Common myeloid progenitor, CD34-positive (primary cell): ENCODE measurements at regions not wholly inside any gene's neighbourhood (a gene's known extent, or its start where the extent isn't known, plus 50 kb on each side); places are given as distances from the start of the nearest gene placed in this dataset.

ENCODE experiments used
- CTCF ChIA-PET: fragments of 350-600 bp; sonication (Branson Sonifier 250); formaldehyde crosslinking; loops from one replicate; lab custom pipeline; 2021; ENCODE audit warnings: antibody characterized with exemption; lab: Charles Lee
- POLR2A ChIA-PET: fragments of 350-600 bp; sonication (Branson Sonifier 250); formaldehyde crosslinking; loops from one replicate; lab custom pipeline; 2021; ENCODE audit warnings: antibody characterized with exemption; lab: Charles Lee
- DNase-seq, 3 donors: peaks; one replicate each; pipeline versions ENCODE4 v3.0.0 to v3.0.0-alpha.2; 2013
- H3K27ac ChIP-seq, 2 experiments: 1 replicate in 1 of 2; 2 replicates in 1 of 2; pipeline ENCODE4 v1.7.0; 2013; ENCODE audit warnings: inconsistent platforms in 2 of 2, low read length in 2 of 2, mild to moderate bottlenecking in 2 of 2, low read depth in 1 of 2, moderate library complexity in 1 of 2; ENCODE audit not compliant: severe bottlenecking in 2 of 2, insufficient read depth in 1 of 2, poor library complexity in 1 of 2
- H3K27me3 ChIP-seq, 5 experiments: replicated peaks in 2 of 5; 1 replicate in 3 of 5; 2 replicates in 2 of 5; pipeline versions ENCODE4 v1.6.1 to v1.7.0; 2013; ENCODE audit warnings: low read length in 4 of 5, mild to moderate bottlenecking in 2 of 5, moderate library complexity in 2 of 5, inconsistent platforms in 1 of 5; ENCODE audit not compliant: insufficient read depth in 5 of 5, control insufficient read depth in 4 of 5
- H3K36me3 ChIP-seq, 4 experiments: 1 replicate in 2 of 4; 2 replicates in 2 of 4; pipeline versions ENCODE4 v1.6.1 to v1.7.0; 2013; ENCODE audit warnings: low read length in 3 of 4, control low read depth in 1 of 4, mild to moderate bottlenecking in 1 of 4; ENCODE audit not compliant: control insufficient read depth in 4 of 4, insufficient read depth in 4 of 4
- H3K4me1 ChIP-seq, 4 experiments: 1 replicate in 3 of 4; 2 replicates in 1 of 4; pipeline versions ENCODE4 v1.6.1 to v1.7.1; 2013; ENCODE audit warnings: low read length in 3 of 4, mild to moderate bottlenecking in 3 of 4, control low read depth in 1 of 4, inconsistent platforms in 1 of 4, moderate library complexity in 1 of 4; ENCODE audit not compliant: control insufficient read depth in 4 of 4, insufficient read depth in 4 of 4; ENCODE audit errors: control extremely low read depth in 1 of 4
- H3K4me3 ChIP-seq, 7 experiments: 1 replicate in 4 of 7; 2 replicates in 3 of 7; pipeline versions ENCODE4 v1.5.1 to v1.7.0; 2013; ENCODE audit warnings: mild to moderate bottlenecking in 7 of 7, low read length in 6 of 7, moderate library complexity in 6 of 7, inconsistent platforms in 2 of 7, low read depth in 2 of 7, control low read depth in 1 of 7; ENCODE audit not compliant: insufficient read depth in 4 of 7, control insufficient read depth in 1 of 7; ENCODE audit errors: extremely low read depth in 1 of 7
- H3K9me3 ChIP-seq, 5 experiments: 1 replicate in 4 of 5; 2 replicates in 1 of 5; pipeline versions ENCODE4 v1.6.1 to v1.7.1; 2013; ENCODE audit warnings: low read length in 4 of 5, mild to moderate bottlenecking in 2 of 5, inconsistent platforms in 1 of 5, low read depth in 1 of 5, moderate library complexity in 1 of 5; ENCODE audit not compliant: control insufficient read depth in 4 of 5, insufficient read depth in 2 of 5; ENCODE audit errors: control extremely low read depth in 1 of 5
- WGBS: methylation state at CpG from one replicate; pipeline ENCODE4 v1.1.5; 2013; ENCODE audit not compliant: insufficient coverage; 5-methylcytosine and 5-hydroxymethylcytosine counted together

- POLR2A ChIA-PET, result no interaction called here
- Histone ChIP-seq H3K4me1 (no peaks in the 10 kb centered on the region), H3K9me3 (no peaks in the 10 kb centered on the region), H3K27ac (no peak overlapping the region), H3K4me3 (no peak overlapping the region), H3K36me3 (no peaks in the 10 kb centered on the region), H3K27me3 (no peaks in the 10 kb centered on the region)
- 92% methylated on average over 1 of the region's 1 CpG for whole genome bisulfite sequencing
- CTCF ChIA-PET, result no interaction called here
- DNase-seq, result no peak
These were observed 80.6 kb upstream of the CDH11 start for GRCh38 chr16:65202461-65202860.

GRCh38 chr16:65201511-65201910 is 79.6 kb upstream of the CDH11 start:
- no peaks in the 10 kb centered on the region for H3K36me3 ChIP-seq
- 86% methylated on average over 8 of the region's 8 CpGs for WGBS
- POLR2A ChIA-PET, result no interaction called here
- H3K27ac ChIP-seq, result no peak overlapping the region
- CTCF ChIA-PET, result no interaction called here
- H3K27me3 ChIP-seq, result no peaks in the 10 kb centered on the region
- H3K4me3 ChIP-seq, result no peak overlapping the region
- H3K4me1 ChIP-seq, result no peaks in the 10 kb centered on the region
- no peak for DNase-seq
- no peaks in the 10 kb centered on the region for H3K9me3 ChIP-seq

- H3K4me1 ChIP-seq, result no peaks in the 10 kb centered on the region
- H3K27me3 ChIP-seq, result no peaks in the 10 kb centered on the region
- no peaks in the 10 kb centered on the region for H3K9me3 ChIP-seq
- 100% methylated on average over 3 of the region's 5 CpGs for WGBS
- no peak overlapping the region for H3K27ac ChIP-seq
- no peaks in the 10 kb centered on the region for H3K36me3 ChIP-seq
- CTCF ChIA-PET, result no interaction called here
- POLR2A ChIA-PET, result no interaction called here
- DNase-seq, result no peak
- H3K4me3 ChIP-seq, result no peak overlapping the region
These were observed 79.0 kb upstream of the CDH11 start for GRCh38 chr16:65200857-65201256.

GRCh38 chr16:65200156-65200773 is 78.4 kb upstream of the CDH11 start:
- no peak overlapping the region for H3K27ac ChIP-seq
- 100% methylated on average over 5 of the region's 5 CpGs for WGBS
- no peaks in the 10 kb centered on the region for H3K36me3 ChIP-seq
- H3K9me3 ChIP-seq, result no peaks in the 10 kb centered on the region
- no peak for DNase-seq
- H3K27me3 ChIP-seq, result no peaks in the 10 kb centered on the region
- POLR2A ChIA-PET, result no interaction called here
- CTCF ChIA-PET, result no interaction called here
- no peak overlapping the region for H3K4me3 ChIP-seq
- H3K4me1 ChIP-seq, result no peaks in the 10 kb centered on the region

GRCh38 chr16:65196420-65197075 is 74.7 kb upstream of the CDH11 start:
- Histone ChIP-seq H3K36me3 (no peaks in the 10 kb centered on the region), H3K4me3 (no peak overlapping the region), H3K4me1 (no peaks in the 10 kb centered on the region), H3K27ac (no peak overlapping the region), H3K9me3 (no peaks in the 10 kb centered on the region), H3K27me3 (no peaks in the 10 kb centered on the region)
- POLR2A ChIA-PET, result no interaction called here
- DNase-seq, result no peak
- CTCF ChIA-PET, result no interaction called here
- WGBS, result 93% methylated on average over 3 of the region's 6 CpGs

- WGBS, result no CpG with 5 or more reads among the region's 2 CpGs
- no peak for DNase-seq
- Histone ChIP-seq H3K36me3 (no peaks in the 10 kb centered on the region), H3K4me3 (no peak overlapping the region), H3K4me1 (no peaks in the 10 kb centered on the region), H3K27ac (no peak overlapping the region), H3K27me3 (no peaks in the 10 kb centered on the region), H3K9me3 (no peaks in the 10 kb centered on the region)
- ChIA-PET POLR2A (no interaction called here), CTCF (no interaction called here)
These were observed 74.1 kb upstream of the CDH11 start for GRCh38 chr16:65195998-65196397.

GRCh38 chr16:65185241-65185778 is 63.4 kb upstream of the CDH11 start:
- H3K36me3 ChIP-seq, result no peaks in the 10 kb centered on the region
- H3K4me1 ChIP-seq, result no peaks in the 10 kb centered on the region
- no peak for DNase-seq
- POLR2A ChIA-PET, result no interaction called here
- H3K4me3 ChIP-seq, result no peak overlapping the region
- H3K9me3 ChIP-seq, result no peaks in the 10 kb centered on the region
- H3K27me3 ChIP-seq, result no peaks in the 10 kb centered on the region
- no peak overlapping the region for H3K27ac ChIP-seq
- CTCF ChIA-PET, result no interaction called here
- 67% methylated on average over 3 of the region's 3 CpGs for WGBS
